Heart right ventricle (tissue), 16 donors: ENCODE measurements at regions not wholly inside any gene's neighbourhood (a gene's known extent, or its start where the extent isn't known, plus 50 kb on each side); places are given as distances from the start of the nearest gene placed in this dataset.

ENCODE experiments used
- ATAC-seq, 8 donors: fragments of 200-7000 bp; cut with Tn5 transposase; one replicate each; pipeline ENCODE4 v1.9.1; 2020; ENCODE audit warnings: mild to moderate bottlenecking in 8 of 8, moderate library complexity in 8 of 8, moderate number of reproducible peaks in 1 of 8
- DNase-seq, 2 donors: peaks; one replicate each; pipeline ENCODE4 v3.0.0-alpha.2; 2020
- H3K27ac ChIP-seq, 10 donors: fragments of 200-600 bp; sonication (generic) in 2 of 10; one replicate each; pipeline versions ENCODE4 v1.5.0 to v1.8.0; 2020 to 2022; ENCODE audit warnings: mild to moderate bottlenecking in 3 of 10
- H3K27me3 ChIP-seq, 7 donors: fragments of 200-600 bp; one replicate each; pipeline ENCODE4 v1.8.0; 2021 to 2022; ENCODE audit warnings: mild to moderate bottlenecking in 2 of 7
- H3K36me3 ChIP-seq, 9 donors: fragments of 200-600 bp; sonication (generic) in 1 of 9; one replicate each; pipeline versions ENCODE4 v1.5.0 to v1.8.0; 2020 to 2022; ENCODE audit warnings: mild to moderate bottlenecking in 2 of 9
- H3K4me1 ChIP-seq, 9 donors: fragments of 200-600 bp; sonication (generic) in 1 of 9; one replicate each; pipeline versions ENCODE4 v1.5.0 to v1.8.0; 2020 to 2022; ENCODE audit warnings: mild to moderate bottlenecking in 4 of 9
- H3K4me3 ChIP-seq, 10 donors: fragments of 200-600 bp; sonication (generic) in 2 of 10; one replicate each; pipeline versions ENCODE4 v1.5.0 to v1.8.0; 2020 to 2022; ENCODE audit warnings: mild to moderate bottlenecking in 7 of 10, moderate library complexity in 2 of 10
- H3K9me3 ChIP-seq, 11 donors: fragments of 200-600 bp in 10 of 11; sonication (generic) in 2 of 11; one replicate each; pipeline versions ENCODE4 v1.5.0 to v1.8.0; 2013 to 2022; ENCODE audit warnings: mild to moderate bottlenecking in 2 of 11, control low read depth in 1 of 11, moderate library complexity in 1 of 11
- CTCF ChIP-seq, 9 donors: fragments of 200-600 bp; sonication (generic) in 2 of 9; IDR thresholded peaks; one replicate each; pipeline versions ENCODE4 v1.5.0 to v1.8.0; 2021 to 2022; ENCODE audit warnings: antibody characterized with exemption in 9 of 9, mild to moderate bottlenecking in 5 of 9, moderate library complexity in 1 of 9
- WGBS, 2 donors: extraction: QIAGEN DNeasy Blood & Tissue Kit; methylation state at CpG; one replicate each; pipeline ENCODE4 v1.1.7; 2013; ENCODE audit warnings: inconsistent platforms in 1 of 2; 5-methylcytosine and 5-hydroxymethylcytosine counted together
- intact Hi-C, 10 donors: fragments of 100-400 bp; cut with DNase I; formaldehyde crosslinking; loops; one replicate each; pipeline versions ENCODE4 v1.11.1 to v1.14.2; 2022
- donor health status: Arrhythmogenic right ventricular cardiomyopathy.
- donor health status: ischemic (EF 13 %, LVEDD 7.1; RV severe dilation, severe dysfunction).
- donor health status: healthy with polysubstance abuse.
- donor health status: DM: no; HTN: yes; CAD: no.
- donor health status: DM: no; HTN: no; CAD: no.
- donor health status: ischemic (EF 25% LVEDD 6.9; RV normal size, moderate dysfunction).
- donor health status: ischemic (EF 25% LVEDD 5.7; RV mildly dilated, moderate dysfunction).
- donor health status: healthy.
- donor health status: DM: yes; HTN: yes; CAD: no.
- donor health status: Ischemic cardiomyopathy.
- donor health status: ischemic (EF 35%, LVEDD 5.7; RV mildly dilated, moderate dysfunction).
- donor health status: nonischemic (EF 11% LVEDD 7.7; RV severe dilation, severe dysfunction).
- donor health status: DM: yes; HTN: yes; CAD: no.
- donor health status: PGD.
- donor health status: ischemic (EF 29% LVEDD 5.4; RV normal size, mild dysfunction).
- donor health status: nonischemic (EF 23%, LVEDD 6.1; RV moderate dilation, normal function).

DNA sequence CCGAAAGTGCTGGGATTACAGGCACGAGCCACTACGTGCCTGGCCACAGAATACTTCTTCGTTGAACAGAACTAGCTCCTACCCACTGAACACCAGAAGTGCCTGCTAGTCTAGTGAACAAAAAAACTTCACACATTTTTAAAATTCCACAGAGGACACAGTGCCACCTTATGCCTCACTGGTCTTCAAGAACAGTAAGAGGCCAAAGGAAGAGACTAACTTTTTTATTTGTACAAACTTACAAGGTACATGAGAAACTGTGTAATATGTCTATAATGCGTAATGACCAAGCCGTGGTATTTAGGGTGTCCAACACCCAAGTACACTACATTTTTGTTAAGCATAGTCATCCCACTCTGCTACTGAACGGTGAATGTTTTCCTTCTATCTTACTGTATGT lies 144.4 kb upstream of the PTER start:
- 79 to 86% methylated on average over 7 of the region's 7 CpGs for WGBS, 2 donors
- intact Hi-C loops = no loop called here
- DNase-seq = no peak

DNA sequence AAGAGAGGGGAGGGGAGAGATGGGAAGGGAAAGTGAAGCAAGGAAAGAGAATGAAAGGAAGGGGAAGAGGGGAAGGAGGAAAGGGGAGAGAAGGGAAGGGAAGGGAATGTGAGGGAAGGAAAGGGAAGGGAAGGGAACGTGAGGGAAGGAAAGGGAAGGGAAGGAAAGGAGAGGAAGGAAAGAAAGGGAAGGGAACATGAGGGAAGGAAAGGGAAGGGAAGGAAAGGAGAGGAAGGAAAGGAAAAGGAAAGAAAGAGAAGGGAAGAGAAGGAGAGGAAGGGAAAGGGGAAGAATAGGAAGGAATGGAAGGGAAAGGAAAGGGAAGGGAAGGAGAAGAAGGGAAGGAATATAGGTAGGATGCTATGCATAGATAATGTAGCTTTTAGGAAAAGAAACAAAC lies 139.7 kb upstream of the PTER start:
- H3K9me3 ChIP-seq = no peaks in the 10 kb centered on the region
- H3K4me3 ChIP-seq = no peak overlapping the region
- no peaks in the 10 kb centered on the region for H3K4me1 ChIP-seq
- H3K27me3 ChIP-seq = peaks cover 0 to 2% (median 0%) of the 10 kb centered on the region in 7 donors
- H3K27ac ChIP-seq = no peak overlapping the region
- DNase-seq (no peak), ATAC-seq (no peak)
- H3K36me3 ChIP-seq = no peaks in the 10 kb centered on the region
- no peak for TF ChIP-seq CTCF (IDR thresholded peaks at IDR 0.05)
- 45 to 49% methylated on average over 1 of the region's 1 CpG for WGBS, 2 donors
- intact Hi-C loops = no loop called here

More for the DNA sequence above, 144.4 kb upstream of the PTER start:
- ATAC-seq = no peak
- Histone ChIP-seq H3K27ac (no peak overlapping the region), H3K36me3 (no peaks in the 10 kb centered on the region), H3K4me3 (no peak overlapping the region), H3K9me3 (no peaks in the 10 kb centered on the region), H3K4me1 (no peaks in the 10 kb centered on the region), H3K27me3 (no peaks in the 10 kb centered on the region)
- TF ChIP-seq CTCF (IDR thresholded peaks at IDR 0.05) = no peak

DNA sequence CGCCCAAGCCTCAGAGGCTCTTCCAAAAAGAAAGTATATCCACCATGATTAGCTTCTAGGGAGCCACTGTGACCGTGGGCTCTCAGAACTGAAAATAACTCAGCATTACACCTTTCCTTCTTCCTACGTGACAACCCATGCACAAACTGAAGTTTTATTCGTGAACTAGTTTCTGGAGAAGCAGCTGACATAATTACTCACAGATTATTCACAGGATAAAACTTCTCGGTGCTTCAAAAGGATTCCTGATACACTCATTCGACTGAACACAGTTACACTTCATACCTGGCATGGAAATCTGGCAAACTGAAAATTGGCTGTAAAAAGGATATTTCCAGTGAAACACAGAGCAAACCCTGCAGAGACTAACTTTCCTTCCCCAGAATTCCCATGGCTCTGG lies 139.2 kb upstream of the PTER start:
- WGBS, 2 donors = 70 to 76% methylated on average over 6 of the region's 6 CpGs
- no peak for TF ChIP-seq CTCF (IDR thresholded peaks at IDR 0.05)
- H3K27me3 ChIP-seq = peaks cover 0 to 2% (median 0%) of the 10 kb centered on the region in 7 donors
- H3K27ac ChIP-seq = no peak overlapping the region
- H3K9me3 ChIP-seq = no peaks in the 10 kb centered on the region
- H3K36me3 ChIP-seq = no peaks in the 10 kb centered on the region
- no peaks in the 10 kb centered on the region for H3K4me1 ChIP-seq
- ATAC-seq (no peak), DNase-seq (no peak)
- intact Hi-C loops = no loop called here
- no peak overlapping the region for H3K4me3 ChIP-seq

DNA sequence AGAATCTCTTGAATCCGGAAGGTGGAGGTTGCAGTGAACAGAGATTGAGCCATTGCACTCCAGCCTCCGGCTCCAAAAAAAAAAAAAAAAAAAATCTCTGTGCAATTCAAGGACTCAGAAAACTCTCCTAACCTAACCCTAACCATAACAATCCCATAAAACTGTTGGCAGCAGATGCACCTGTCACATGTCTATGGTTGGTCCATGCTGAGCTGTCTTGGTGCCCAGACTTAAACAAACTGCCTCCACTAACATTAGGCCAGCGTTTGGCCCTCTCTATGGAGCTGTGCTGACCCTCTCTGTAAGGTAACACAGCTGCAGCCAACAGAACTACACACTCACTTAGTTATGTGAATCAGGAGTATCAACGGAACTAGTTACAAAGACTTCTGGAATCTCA lies 132.5 kb upstream of the PTER start:
- TF ChIP-seq CTCF (IDR thresholded peaks at IDR 0.05) = no peak

More for the DNA sequence above, 132.5 kb upstream of the PTER start:
- WGBS, 2 donors = 78 to 89% methylated on average over 3 to 4 of the region's 4 CpGs
- Histone ChIP-seq H3K36me3 (no peaks in the 10 kb centered on the region), H3K9me3 (peaks cover 0 to 14% (median 0%) of the 10 kb centered on the region in 11 donors), H3K27me3 (no peaks in the 10 kb centered on the region), H3K27ac (no peak overlapping the region), H3K4me3 (no peak overlapping the region), H3K4me1 (no peaks in the 10 kb centered on the region)
- intact Hi-C loops = no loop called here
- ATAC-seq = no peak
- DNase-seq = no peak
